Endothelial cell of umbilical vein (primary cell): ENCODE measurements at regions not wholly inside any gene's neighbourhood (a gene's known extent, or its start where the extent isn't known, plus 50 kb on each side); places are given as distances from the start of the nearest gene placed in this dataset.

ENCODE experiments used
- BruUV-seq: library from RNA; stranded (reverse); fragments of 400-500 nt; replicated peaks from 2 replicates; lab custom pipeline; 2021; lab: Mats Ljungman, UMichigan
- CTCF ChIA-PET: fragments of 300-600, 350-600 bp; sonication (Branson Sonifier 250); formaldehyde crosslinking; loops from one replicate; lab custom pipeline; 2021; ENCODE audit warnings: antibody characterized with exemption, inconsistent platforms; lab: Charles Lee
- POLR2A ChIA-PET: fragments of 300-600, 350-600 bp; sonication (Branson Sonifier 250); formaldehyde crosslinking; loops from one replicate; lab custom pipeline; 2021; ENCODE audit warnings: antibody characterized with exemption, inconsistent platforms; lab: Charles Lee
- DNase-seq: peaks from one replicate; pipeline ENCODE4 v3.0.0-alpha.2; 2011; ENCODE audit warnings: low read depth, low spot score
- FAIRE-seq: peaks from 2 replicates; lab custom pipeline; 2011; peaks lifted over from hg19 to GRCh38; lab: Jason Lieb, UNC
- H2AFZ ChIP-seq: 2 replicates; pipeline ENCODE4 v1.6.0; 2012; ENCODE audit warnings: low read depth, low read length, control low read depth, inconsistent platforms
- H3K27ac ChIP-seq: 2 replicates; pipeline ENCODE4 v1.5.1; 2011; ENCODE audit warnings: low read depth, mild to moderate bottlenecking, control low read depth, low read length, moderate library complexity; ENCODE audit not compliant: insufficient read depth
- H3K27me3 ChIP-seq, 2 experiments: 2 replicates each; pipeline versions ENCODE4 v1.6.0 to v1.6.1; 2011; ENCODE audit warnings: low read length in 2 of 2, mixed read lengths in 1 of 2; ENCODE audit not compliant: control insufficient read depth in 2 of 2, insufficient read depth in 2 of 2
- H3K36me3 ChIP-seq, 2 experiments: 2 replicates in 1 of 2; 3 replicates in 1 of 2; pipeline ENCODE4 v1.5.1; 2011; ENCODE audit warnings: low read length in 2 of 2, mild to moderate bottlenecking in 1 of 2, moderate library complexity in 1 of 2; ENCODE audit not compliant: control insufficient read depth in 2 of 2, insufficient read depth in 2 of 2; ENCODE audit errors: extremely low read depth in 1 of 2
- H3K4me1 ChIP-seq: 3 replicates; pipeline ENCODE4 v1.5.1; 2011; ENCODE audit warnings: mild to moderate bottlenecking, low read length; ENCODE audit not compliant: control insufficient read depth, insufficient read depth; ENCODE audit errors: extremely low read depth
- H3K4me2 ChIP-seq: 2 replicates; pipeline ENCODE4 v1.6.1; 2011; ENCODE audit warnings: low read length, control low read depth, mixed read lengths; ENCODE audit not compliant: insufficient read depth
- H3K4me3 ChIP-seq, 3 experiments: fragments of 200-600 bp in 1 of 3; sonication (generic), shearing (Covaris generic) in 1 of 3; replicated peaks in 1 of 3; 2 replicates each; pipeline ENCODE4 v1.5.1; 2011 to 2016; ENCODE audit warnings: control low read depth in 3 of 3, low read length in 3 of 3, mild to moderate bottlenecking in 2 of 3, inconsistent platforms in 1 of 3, low read depth in 1 of 3, moderate library complexity in 1 of 3; ENCODE audit not compliant: insufficient read depth in 1 of 3
- H3K79me2 ChIP-seq: 2 replicates; pipeline ENCODE4 v1.6.0; 2012; ENCODE audit warnings: low read length, inconsistent platforms; ENCODE audit not compliant: control insufficient read depth, insufficient read depth
- H3K9ac ChIP-seq: replicated peaks from 2 replicates; pipeline ENCODE3; 2011; ENCODE audit warnings: low read length, control low read depth; ENCODE audit not compliant: insufficient read depth; ENCODE audit errors: extremely low read depth
- H3K9me1 ChIP-seq: replicated peaks from 3 replicates; pipeline ENCODE4 v1.6.0; 2011; ENCODE audit warnings: mild to moderate bottlenecking, low read length; ENCODE audit not compliant: control insufficient read depth, insufficient read depth; ENCODE audit errors: extremely low read depth
- H3K9me3 ChIP-seq: replicated peaks from 2 replicates; pipeline ENCODE4 v1.5.1; 2012; ENCODE audit warnings: low read length, inconsistent platforms; ENCODE audit not compliant: control insufficient read depth, insufficient read depth
- H4K20me1 ChIP-seq: replicated peaks from 2 replicates; pipeline ENCODE3; 2011; ENCODE audit warnings: mild to moderate bottlenecking, low read length; ENCODE audit not compliant: control insufficient read depth, insufficient read depth; ENCODE audit errors: extremely low read depth
- CTCF ChIP-seq, 2 donors: IDR thresholded peaks; 1 replicate in 1 of 2; 2 replicates in 1 of 2; pipeline ENCODE4 v1.5.1; 2011; ENCODE audit warnings: low read length in 2 of 2, mild to moderate bottlenecking in 2 of 2, moderate library complexity in 2 of 2, control low read depth in 1 of 2, inconsistent platforms in 1 of 2, low read depth in 1 of 2; ENCODE audit not compliant: insufficient read depth in 1 of 2; ENCODE audit errors: extremely low read depth in 1 of 2
- EZH2 ChIP-seq: IDR thresholded peaks from 2 replicates; pipeline ENCODE4 v1.6.1; 2012; ENCODE audit warnings: borderline replicate concordance, low read depth, mild to moderate bottlenecking, moderate library complexity, low read length, inconsistent platforms; ENCODE audit not compliant: severe bottlenecking
- FOS ChIP-seq: IDR thresholded peaks from 2 replicates; pipeline ENCODE4 v1.6.1; 2011; ENCODE audit warnings: mild to moderate bottlenecking, low read length, moderate library complexity, borderline replicate concordance; ENCODE audit not compliant: insufficient read depth
- GATA2 ChIP-seq: IDR thresholded peaks from 2 replicates; pipeline ENCODE4 v1.7.0; 2011; ENCODE audit warnings: low read depth, mild to moderate bottlenecking, moderate library complexity, mixed read lengths, low read length; ENCODE audit not compliant: insufficient read length, insufficient read depth
- JUN ChIP-seq: IDR thresholded peaks from 2 replicates; pipeline ENCODE4 v1.6.1; 2011; ENCODE audit warnings: borderline replicate concordance, low read depth; ENCODE audit not compliant: insufficient read length, insufficient read depth
- MAX ChIP-seq: IDR thresholded peaks from 2 replicates; pipeline ENCODE4 v1.6.1; 2011; ENCODE audit not compliant: insufficient read depth, insufficient read length
- POLR2A ChIP-seq: IDR thresholded peaks from 2 replicates; pipeline ENCODE4 v1.6.1; 2012; ENCODE audit warnings: low read depth, mild to moderate bottlenecking, control low read depth, low read length
- POLR2AphosphoS5 ChIP-seq: IDR thresholded peaks from 2 replicates; pipeline ENCODE4 v1.6.1; 2012; ENCODE audit warnings: low read depth, mild to moderate bottlenecking, control low read depth, low read length, moderate library complexity; ENCODE audit not compliant: insufficient read depth
- dilution Hi-C: fragments of 300-500 bp; cut with MboI; formaldehyde crosslinking; loops from one replicate; pipeline ENCODE4 v1.15.0; 2019; ENCODE audit warnings: low sequenced_read_pairs; ENCODE audit not compliant: extremely low pct_ligation_motif_present
- intact Hi-C: fragments of 100-400 bp; cut with micrococcal nuclease; formaldehyde crosslinking; loops from one replicate; pipeline ENCODE4 v1.10.0; 2022

DNA sequence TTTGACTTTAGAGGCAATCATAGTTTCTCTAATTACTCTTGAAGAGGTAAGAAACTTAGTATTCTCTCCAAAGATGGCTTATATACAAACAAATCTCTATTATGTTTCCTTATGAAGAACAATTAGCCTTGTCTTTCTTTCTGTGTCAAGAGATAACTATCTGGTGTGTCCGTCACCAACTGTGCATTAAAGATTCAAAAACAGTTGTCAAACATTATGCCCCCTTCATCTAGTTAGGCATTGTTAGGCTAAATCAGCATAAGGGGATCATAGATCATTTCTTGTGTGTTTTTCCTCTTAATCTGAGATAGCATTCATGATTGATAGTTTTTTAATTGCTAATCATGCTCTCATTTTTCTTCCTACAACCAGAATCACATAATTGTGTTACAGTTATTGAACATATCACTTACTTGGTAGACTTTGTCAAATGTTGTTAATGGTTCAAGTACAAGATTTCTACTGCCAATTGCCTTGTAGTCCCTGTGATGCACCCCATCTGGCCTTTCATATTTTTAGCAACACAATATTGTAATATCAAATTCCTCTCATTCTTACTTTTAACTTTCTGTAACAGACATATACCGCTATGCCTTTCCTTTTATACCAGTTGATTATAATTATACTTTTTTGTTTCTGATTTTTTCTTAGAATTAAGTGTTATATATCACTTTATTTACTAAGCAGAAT, 612.7 kb downstream of the SLITRK6 start:
- ChIA-PET POLR2A (no interaction called here), CTCF (no interaction called here)
- DNase-seq: no peak
- no peaks in the 10 kb centered on the region for H3K79me2 ChIP-seq
- H2AFZ ChIP-seq: no peak overlapping the region
- TF ChIP-seq EZH2 (no peak), FOS (no peak), POLR2A (no peak), MAX (no peak), JUN (no peak), GATA2 (no peak), CTCF (IDR thresholded peaks at IDR 0.05; ENCODE audit: extremely low read depth in 1 of 2, insufficient read depth in 1 of 2, low read depth in 1 of 2, low read length in 2 of 2) (no peak), POLR2AphosphoS5 (no peak)
- dilution Hi-C loops: no loop called here
- intact Hi-C loops: no loop called here
- no peaks in the 10 kb centered on the region for H3K27me3 ChIP-seq
- H3K4me3 ChIP-seq: no peak overlapping the region
- no peak overlapping the region for H3K27ac ChIP-seq
- no peaks in the 10 kb centered on the region for H3K9me1 ChIP-seq
- no peaks in the 10 kb centered on the region for H3K9me3 ChIP-seq
- H3K4me1 ChIP-seq: no peaks in the 10 kb centered on the region
- H3K4me2 ChIP-seq: no peak overlapping the region
- H3K9ac ChIP-seq: no peak overlapping the region
- H4K20me1 ChIP-seq: no peaks in the 10 kb centered on the region
- no TSS peak for BruUV-seq
- no peaks in the 10 kb centered on the region for H3K36me3 ChIP-seq
- FAIRE-seq: no peak
